Activated naive CD4-positive, alpha-beta T cell treated with Interleukin-2 at 50 U/mL for 16 hours (primary cell): ENCODE measurements at regions not wholly inside any gene's neighbourhood (a gene's known extent, or its start where the extent isn't known, plus 50 kb on each side); places are given as distances from the start of the nearest gene placed in this dataset.
A peak's percentile ranks its signal among the peaks of the same experiment; 100 is the strongest.
"Not testable (repeated sequence)": the region's sequence is repeated elsewhere in the genome, so short reads cannot be mapped to it uniquely, and the experiment has no call there.

Source experiments
- DNase-seq: peaks from one replicate; pipeline ENCODE4 v3.0.0-alpha.2; 2020

- DNase-seq, result no peak
Observed at GRCh38 chr1:20432341-20432740, 53.7 kb downstream of the CAMK2N1 start.

GRCh38 chr1:20431176-20431460 lies 54.9 kb downstream of the CAMK2N1 start:
- DNase-seq, result no peak

GRCh38 chr1:20430355-20431175 lies 55.4 kb downstream of the CAMK2N1 start:
- peak; percentile 36 for DNase-seq

GRCh38 chr1:20429296-20429695 lies 56.7 kb downstream of the CAMK2N1 start:
- no peak for DNase-seq

DNA sequence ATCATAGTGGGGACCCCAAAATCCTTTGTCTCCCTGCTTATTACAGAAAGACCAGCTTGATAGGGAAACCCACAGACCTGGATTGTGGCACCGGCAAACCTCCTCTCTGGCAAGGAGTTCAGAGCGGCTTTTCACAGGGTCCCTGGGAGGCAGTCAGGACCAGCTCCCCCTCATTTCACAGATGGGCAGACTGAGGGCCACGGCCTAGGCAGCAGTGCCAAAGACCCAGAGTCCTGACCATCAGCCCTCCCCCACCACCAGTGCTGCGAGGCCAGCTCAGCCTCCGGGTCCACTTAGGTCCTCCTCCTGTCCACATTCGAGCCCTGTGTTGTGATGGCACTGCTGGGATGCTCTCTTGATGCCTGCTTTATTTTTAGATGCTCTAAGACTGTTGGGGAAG lies 57.2 kb downstream of the CAMK2N1 start:
- DNase-seq, result no peak

GRCh38 chr1:20426923-20427322 lies 59.1 kb downstream of the CAMK2N1 start:
- DNase-seq, result no peak

DNA sequence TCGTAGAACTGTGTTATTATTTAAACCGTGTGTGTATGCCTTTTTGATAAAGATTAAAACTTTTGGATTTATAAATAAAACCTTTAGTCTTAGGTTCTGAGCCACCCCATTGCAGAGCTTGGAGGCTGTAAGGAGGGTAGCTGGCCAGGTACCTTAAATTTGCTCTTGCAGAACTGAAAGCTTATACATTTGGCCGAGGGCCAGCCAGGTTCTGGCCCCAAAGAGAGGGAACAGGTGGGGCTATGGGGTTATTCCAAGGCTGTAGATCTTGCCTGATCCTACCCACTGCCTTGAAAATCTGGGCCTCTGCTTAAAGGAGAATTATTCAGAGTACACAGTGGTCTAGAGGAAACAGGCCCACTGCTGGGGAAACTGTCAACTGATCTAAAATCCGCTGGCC lies 59.6 kb downstream of the CAMK2N1 start:
- no peak for DNase-seq

GRCh38 chr1:20425622-20426021 lies 60.4 kb downstream of the CAMK2N1 start:
- no peak for DNase-seq

GRCh38 chr1:20423169-20423795 lies 62.7 kb downstream of the CAMK2N1 start:
- DNase-seq, result no peak

GRCh38 chr1:20421441-20421840 lies 64.6 kb downstream of the CAMK2N1 start:
- DNase-seq, result no peak

DNA sequence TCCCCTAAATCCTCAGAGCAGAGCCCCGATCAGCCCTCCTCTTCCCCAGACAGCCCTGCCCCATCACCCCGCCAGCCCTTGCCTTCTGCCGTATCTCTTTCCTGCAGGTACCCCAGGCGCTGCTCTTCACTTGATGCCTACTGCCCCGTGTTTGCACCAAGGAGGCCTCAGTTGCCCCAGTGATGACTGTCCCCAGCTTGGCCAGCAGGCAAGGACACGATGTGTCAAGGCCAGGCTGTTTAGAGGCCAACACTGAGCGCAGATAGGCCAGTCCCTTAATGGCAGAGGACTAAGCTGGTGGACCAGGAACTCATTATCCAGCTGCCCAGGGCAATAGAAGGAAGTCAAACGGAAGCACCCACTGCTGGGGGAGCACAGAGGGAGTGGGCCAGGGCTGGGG lies 68.4 kb downstream of the CAMK2N1 start:
- no peak for DNase-seq

- DNase-seq, result no peak
Observed at GRCh38 chr1:20416706-20417105, 69.3 kb downstream of the CAMK2N1 start.

DNA sequence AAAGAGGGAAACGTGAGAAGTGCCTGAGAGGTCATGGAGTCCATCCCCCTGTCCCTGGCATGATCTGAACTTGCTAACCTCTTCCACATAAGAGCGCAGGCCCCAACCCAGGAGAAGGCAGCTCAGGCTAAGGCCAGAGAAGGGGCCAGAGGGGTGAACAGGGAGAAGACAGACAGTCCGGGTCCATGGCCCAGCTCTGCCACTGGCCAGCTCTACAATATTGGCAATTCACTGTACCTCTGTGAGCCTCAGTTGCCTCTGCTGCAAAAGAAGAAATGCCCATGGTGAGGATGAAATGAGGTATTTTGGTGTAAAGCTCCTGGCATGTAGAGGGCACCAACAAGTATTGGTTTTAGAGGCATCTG lies 72.3 kb downstream of the CAMK2N1 start:
- DNase-seq, result no peak

GRCh38 chr1:20413136-20413775 lies 72.8 kb downstream of the CAMK2N1 start:
- no peak for DNase-seq

DNA sequence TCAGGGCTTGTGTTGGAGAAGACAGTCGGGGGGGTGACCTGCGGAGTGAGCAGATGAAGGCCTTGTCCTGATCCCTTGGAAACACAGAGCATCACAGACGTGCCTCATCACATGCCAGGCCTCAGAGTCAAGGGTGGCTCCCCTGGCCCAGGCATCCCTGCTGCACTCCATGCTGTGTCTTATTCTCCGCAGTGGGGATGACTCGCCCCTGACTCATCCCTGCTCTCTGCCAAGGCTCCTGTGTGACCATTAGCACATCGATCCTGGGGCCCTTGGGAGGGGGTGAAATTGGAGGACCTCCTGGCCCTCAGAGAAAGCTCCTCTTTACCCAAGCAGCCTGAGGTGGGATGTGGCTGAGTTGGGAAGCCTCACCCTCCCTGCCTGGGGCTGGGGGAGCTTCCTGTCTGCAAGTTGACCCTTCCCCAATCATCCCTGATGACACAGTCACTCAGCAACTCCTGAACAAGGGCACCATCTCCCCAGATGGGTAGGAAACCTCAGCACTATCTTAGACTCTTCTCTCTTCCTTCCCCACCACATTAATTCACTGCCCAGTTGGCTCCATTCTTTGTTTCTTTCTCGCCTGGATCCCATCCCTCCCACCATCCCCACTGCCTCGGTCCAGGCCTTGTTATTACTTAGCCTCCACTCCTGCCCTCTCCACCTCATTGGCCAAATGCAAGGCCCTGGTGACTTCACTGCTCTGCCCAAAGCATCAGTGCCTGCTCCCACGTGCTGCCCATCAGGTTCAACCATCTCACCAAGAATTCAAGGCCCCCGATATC lies 74.6 kb downstream of the CAMK2N1 start:
- DNase-seq, result no peak

DNA sequence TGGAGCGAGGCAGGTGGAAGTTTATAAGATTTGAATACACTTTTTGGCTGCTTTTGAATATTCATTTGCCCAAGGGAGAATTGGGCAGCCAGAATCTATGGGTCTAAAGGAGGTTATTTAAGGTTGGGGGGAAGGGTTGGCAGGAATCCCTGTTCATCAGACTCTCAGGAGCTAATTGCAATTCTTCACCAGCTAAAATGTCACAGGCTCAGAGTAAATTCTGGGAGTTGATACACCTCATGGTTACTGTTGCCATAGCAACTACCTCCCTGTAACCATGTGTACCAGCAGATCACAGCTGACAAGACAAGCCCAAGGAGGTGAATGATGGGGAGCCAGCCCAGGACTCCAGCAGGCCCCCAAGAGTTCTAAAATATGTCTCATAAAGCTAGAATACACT lies 75.5 kb downstream of the CAMK2N1 start:
- no peak for DNase-seq

DNA sequence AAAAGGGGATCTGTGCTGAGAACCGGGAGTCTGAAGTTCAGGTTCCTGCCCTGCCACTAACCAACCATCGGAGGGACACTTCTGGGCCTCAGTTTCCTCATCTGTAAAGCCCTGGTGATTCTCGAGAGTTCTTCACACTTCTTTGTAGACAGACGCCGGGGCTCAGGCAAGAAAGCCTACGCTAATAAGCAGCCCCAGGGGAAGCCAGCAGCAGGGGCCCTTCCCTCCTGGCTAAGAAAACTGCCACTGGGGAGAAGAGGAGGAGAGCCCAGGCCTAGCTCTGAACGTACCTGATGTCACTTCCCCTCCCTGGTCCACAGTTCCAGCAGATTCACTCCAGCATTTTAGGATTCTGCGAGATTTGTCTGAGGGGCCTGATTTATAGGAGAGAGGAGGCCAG lies 76.0 kb downstream of the CAMK2N1 start:
- no peak for DNase-seq

DNA sequence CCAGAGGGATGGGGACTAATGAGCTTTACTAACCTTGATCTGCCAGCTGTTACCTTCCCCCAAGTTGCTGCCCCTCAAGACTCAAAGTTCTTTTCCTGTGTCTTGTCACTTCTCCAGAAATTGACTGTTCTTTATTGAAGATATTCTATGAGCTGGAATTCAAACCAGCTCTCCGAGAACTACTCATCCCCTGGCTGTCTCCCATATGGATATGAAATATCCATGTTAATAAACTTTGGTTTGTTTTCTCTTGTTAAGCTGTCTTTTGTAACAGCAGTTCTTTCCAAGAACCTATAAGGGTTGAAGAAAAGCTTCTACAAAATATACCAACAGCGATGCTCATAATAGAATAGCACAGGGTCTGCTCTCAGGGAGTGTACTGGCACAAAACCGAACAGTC lies 77.0 kb downstream of the CAMK2N1 start:
- DNase-seq, result no peak

DNA sequence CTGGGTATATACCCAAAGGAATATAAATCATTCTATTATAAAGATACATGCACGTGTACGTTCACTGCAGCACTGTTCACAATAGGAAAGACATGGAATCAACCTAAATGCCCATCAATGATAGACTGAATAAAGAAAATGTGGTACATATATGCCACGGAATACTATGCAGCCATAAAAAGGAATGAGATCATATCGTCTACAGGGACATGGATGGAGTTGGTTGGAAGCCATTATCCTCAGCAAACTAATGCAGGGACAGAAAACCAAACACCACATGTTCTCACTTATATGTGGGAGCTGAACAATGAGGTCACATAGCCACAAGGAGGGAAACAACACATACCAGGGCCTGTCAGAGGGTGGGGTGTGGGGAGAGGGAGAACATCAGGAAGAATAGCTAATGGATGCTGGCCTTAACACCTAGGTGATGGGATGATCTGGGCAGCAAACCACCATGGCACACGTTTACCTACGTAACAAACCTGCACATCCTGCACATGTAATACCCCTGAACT lies 77.8 kb downstream of the CAMK2N1 start:
- DNase-seq, result not testable (repeated sequence)

GRCh38 chr1:20405893-20406604 lies 80.0 kb downstream of the CAMK2N1 start:
- no peak for DNase-seq

DNA sequence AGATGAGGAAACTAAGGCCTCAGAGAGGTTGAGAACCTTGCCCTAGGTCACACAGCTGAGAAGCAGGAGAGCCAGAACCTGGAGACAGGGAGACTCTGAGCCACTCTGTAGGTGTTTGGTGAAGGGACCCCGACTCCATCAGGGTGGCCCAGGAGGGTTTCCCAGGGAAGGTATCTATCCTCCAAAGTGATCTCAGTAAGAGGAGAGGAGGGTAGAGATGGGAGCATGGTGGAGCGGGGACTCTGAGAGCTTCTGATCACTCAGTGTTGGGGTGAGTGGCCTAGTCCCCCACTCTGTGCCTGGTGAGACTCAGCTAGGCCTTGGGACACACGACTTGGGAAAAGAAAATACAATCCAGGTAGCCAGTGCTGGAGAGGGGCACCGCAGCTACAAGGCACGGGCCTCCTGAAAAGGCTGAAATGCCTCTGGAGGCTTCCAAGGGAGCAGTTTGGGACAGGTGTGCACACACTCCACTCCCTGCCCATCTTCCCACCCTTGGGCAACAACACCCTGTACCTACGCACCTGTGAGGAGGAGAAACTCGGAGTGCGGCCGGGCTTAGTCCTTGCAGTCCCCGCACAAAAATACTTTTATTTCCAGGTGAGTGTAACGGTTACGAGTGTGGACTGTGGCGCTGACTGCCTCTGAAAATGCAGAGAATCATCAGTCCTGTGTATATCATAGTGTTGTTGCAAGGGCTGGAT lies 80.8 kb downstream of the CAMK2N1 start:
- no peak for DNase-seq
